HL-60 (cell line): ENCODE measurements at regions not wholly inside any gene's neighbourhood (a gene's known extent, or its start where the extent isn't known, plus 50 kb on each side); places are given as distances from the start of the nearest gene placed in this dataset.

Source experiments
- GABPA ChIP-seq: IDR thresholded peaks from 2 replicates; pipeline ENCODE4 v1.6.1; 2012; ENCODE audit warnings: low read depth
- POLR2AphosphoS5 ChIP-seq: IDR thresholded peaks from 2 replicates; pipeline ENCODE4 v1.6.1; 2012; ENCODE audit warnings: low read depth
- TF ChIP-seq, protein P1 (sequence below): IDR thresholded peaks from one replicate; pipeline ENCODE4 v1.5.1; 2011; ENCODE audit warnings: low read length, control low read depth, inconsistent platforms; ENCODE audit not compliant: insufficient read depth

DNA sequence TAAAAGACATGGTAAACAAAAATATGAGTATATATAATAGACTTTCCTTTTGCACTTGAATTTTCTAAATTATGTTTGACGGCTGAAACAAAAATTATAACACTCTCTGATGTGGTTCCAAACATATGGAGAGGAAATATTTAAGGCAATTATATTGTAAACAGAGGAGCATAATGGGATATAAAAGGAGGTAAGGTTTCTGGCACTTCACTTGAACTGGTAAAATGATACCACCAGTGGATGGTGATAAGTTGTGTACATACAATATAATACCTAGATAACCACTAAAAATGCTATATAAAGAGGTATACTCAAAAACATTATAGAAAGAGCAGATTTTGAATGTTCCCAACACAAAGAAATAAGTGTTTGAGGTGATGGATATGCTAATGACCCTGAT, 192.9 kb upstream of the RAD23B start:
- TF ChIP-seq, protein P1, sequence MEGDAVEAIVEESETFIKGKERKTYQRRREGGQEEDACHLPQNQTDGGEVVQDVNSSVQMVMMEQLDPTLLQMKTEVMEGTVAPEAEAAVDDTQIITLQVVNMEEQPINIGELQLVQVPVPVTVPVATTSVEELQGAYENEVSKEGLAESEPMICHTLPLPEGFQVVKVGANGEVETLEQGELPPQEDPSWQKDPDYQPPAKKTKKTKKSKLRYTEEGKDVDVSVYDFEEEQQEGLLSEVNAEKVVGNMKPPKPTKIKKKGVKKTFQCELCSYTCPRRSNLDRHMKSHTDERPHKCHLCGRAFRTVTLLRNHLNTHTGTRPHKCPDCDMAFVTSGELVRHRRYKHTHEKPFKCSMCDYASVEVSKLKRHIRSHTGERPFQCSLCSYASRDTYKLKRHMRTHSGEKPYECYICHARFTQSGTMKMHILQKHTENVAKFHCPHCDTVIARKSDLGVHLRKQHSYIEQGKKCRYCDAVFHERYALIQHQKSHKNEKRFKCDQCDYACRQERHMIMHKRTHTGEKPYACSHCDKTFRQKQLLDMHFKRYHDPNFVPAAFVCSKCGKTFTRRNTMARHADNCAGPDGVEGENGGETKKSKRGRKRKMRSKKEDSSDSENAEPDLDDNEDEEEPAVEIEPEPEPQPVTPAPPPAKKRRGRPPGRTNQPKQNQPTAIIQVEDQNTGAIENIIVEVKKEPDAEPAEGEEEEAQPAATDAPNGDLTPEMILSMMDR: no peak
- TF ChIP-seq POLR2AphosphoS5 (no peak), GABPA (no peak)
